ENCODE measurements at regions not wholly inside any gene's neighbourhood (a gene's known extent, or its start where the extent isn't known, plus 50 kb on each side); places are given as distances from the start of the nearest gene placed in this dataset.
"Not testable (repeated sequence)": the region's sequence is repeated elsewhere in the genome, so short reads cannot be mapped to it uniquely, and the experiment has no call there.

DNA sequence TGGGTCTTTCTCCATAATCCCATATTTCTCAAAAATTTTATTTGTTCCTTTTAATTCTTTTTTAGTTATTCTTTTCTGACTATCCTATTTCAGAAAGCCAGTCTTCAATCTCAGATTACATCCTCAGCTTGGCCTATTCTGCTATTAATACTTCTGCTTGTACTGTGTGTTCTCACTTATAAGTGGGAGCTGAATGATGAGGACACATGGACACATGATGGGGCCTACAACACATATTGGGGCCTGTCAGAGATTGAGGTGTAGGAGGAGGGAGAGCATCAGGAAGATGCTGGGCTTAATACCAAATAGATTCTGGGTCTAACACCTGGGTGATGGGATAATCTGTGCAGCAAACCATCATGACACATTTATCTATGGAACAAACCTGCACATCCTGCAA, 82.3 kb downstream of the MAGEE1 start:
- no peaks in the 10 kb centered on the region for H3K36me3 Mint-ChIP-seq (ENCODE audit: insufficient read depth in 2 of 2)
- H3K4me1 Mint-ChIP-seq (ENCODE audit: low read depth), result no peaks in the 10 kb centered on the region
- H3K27me3 Mint-ChIP-seq (ENCODE audit: low read depth), result peaks cover 14% of the 10 kb centered on the region
- no peak overlapping the region for H3K27ac Mint-ChIP-seq
- peaks cover 0 to 4% of the 10 kb centered on the region in 2 donors for H3K9me3 Mint-ChIP-seq
- no peak for DNase-seq
- H3K4me3 Mint-ChIP-seq, result no peak overlapping the region
- ATAC-seq (replicated peaks in 1 of 2), result no peak

DNA sequence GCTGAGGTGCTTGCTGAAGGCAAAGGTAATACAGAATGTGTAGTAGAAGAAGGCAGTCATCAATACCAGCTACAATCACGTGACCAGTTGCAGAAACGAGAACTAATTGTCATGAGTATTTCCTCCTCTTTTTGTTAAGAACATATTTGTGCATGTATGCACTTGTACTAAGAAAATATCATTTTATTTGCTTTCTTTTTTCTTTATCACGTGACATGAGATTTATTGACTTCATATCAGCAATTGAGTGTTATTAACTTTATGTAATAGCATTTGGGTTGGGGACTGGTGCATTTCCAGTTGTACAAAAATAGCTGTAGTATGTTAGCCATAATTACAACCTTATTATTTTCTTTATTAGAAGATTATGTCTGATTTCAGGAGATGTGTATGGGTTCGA, 90.0 kb downstream of the MAGEE1 start:
- peaks cover 0 to 9% of the 10 kb centered on the region in 2 donors for H3K9me3 Mint-ChIP-seq
- H3K4me3 Mint-ChIP-seq, result no peak overlapping the region
- ATAC-seq (replicated peaks in 1 of 2) (no peak), DNase-seq (no peak)
- no peak overlapping the region for H3K27ac Mint-ChIP-seq
- H3K36me3 Mint-ChIP-seq (ENCODE audit: insufficient read depth in 2 of 2), result no peaks in the 10 kb centered on the region
- H3K4me1 Mint-ChIP-seq (ENCODE audit: low read depth), result no peaks in the 10 kb centered on the region
- H3K27me3 Mint-ChIP-seq (ENCODE audit: low read depth), result peaks cover 4% of the 10 kb centered on the region

DNA sequence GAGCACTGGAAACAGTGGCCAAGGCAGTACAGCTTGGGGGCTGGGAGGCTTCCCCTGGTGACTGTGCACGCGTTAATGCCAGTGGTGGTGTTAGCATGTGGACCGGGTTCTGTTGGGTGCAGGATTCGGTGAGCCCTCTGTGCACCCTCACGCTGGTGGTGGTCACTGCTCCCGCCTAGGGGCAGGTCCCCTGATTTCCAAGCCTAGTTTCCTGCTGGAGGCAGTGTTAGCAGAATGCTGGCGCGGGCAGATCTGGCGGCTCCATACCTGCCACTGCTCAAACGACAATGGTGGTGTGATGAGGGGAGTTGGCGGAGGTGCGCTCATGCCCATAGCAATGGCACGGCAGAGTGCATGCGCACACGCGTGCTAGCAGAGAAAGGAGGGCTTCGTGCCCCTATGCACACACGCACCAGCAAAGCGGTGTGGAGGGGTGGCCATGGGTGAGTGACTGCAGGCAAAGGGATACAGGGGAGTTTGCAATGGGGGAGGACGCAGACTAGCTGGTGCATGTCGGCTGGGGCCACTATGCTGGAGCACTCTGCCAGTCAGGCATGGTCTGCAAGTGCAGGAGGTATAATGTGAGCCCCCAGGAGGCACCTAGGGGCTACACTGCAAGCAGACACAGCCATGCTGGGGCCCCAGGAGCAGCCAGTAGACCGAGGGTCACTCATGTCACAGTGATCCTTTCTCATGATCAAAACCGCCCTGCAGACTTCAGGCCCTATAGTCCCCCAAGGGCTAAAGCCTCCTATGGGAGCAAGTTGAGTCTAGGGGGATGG, 93.0 kb downstream of the MAGEE1 start:
- Mint-ChIP-seq H3K4me3 (no peak overlapping the region), H3K27me3 (ENCODE audit: low read depth) (peaks cover 13% of the 10 kb centered on the region), H3K27ac (no peak overlapping the region), H3K36me3 (ENCODE audit: insufficient read depth in 2 of 2) (peaks cover 5 to 6% of the 10 kb centered on the region in 2 donors), H3K4me1 (ENCODE audit: low read depth) (no peaks in the 10 kb centered on the region), H3K9me3 (peaks cover 8 to 15% of the 10 kb centered on the region in 2 donors)
- no peak for ATAC-seq (replicated peaks in 1 of 2)
- no peak for DNase-seq

GRCh38 chrX:76535675-76536074, 108.2 kb downstream of the MAGEE1 start:
- not testable (repeated sequence) for H3K9me3 Mint-ChIP-seq; H3K4me3 Mint-ChIP-seq; H3K36me3 Mint-ChIP-seq (ENCODE audit: insufficient read depth in 2 of 2); ATAC-seq (replicated peaks in 1 of 2); H3K27ac Mint-ChIP-seq; H3K4me1 Mint-ChIP-seq (ENCODE audit: low read depth); DNase-seq
- H3K27me3 Mint-ChIP-seq (ENCODE audit: low read depth), result peaks cover 25% of the 10 kb centered on the region

DNA sequence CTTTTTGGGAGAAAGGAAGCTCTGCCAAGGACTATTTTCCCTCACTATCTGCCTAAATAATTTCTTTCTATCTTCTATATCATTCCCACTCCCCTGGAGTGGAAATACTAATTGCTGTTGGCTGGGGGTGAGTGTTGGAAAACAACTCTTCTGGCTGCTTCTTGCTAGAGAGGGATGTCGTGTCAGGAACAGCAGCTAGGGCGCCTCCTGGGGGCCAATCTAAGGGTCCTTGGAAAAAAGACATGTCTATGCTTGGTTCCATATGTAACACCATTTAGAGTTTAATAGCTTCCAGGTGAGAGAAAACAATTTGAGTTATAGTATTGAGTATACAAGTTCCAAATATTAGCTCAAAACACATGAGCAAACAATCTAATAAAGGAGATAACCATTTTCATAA, 111.3 kb downstream of the MAGEE1 start:
- no peak for DNase-seq
- Mint-ChIP-seq H3K4me1 (ENCODE audit: low read depth) (no peaks in the 10 kb centered on the region), H3K27me3 (ENCODE audit: low read depth) (peaks cover 21% of the 10 kb centered on the region), H3K27ac (no peak overlapping the region), H3K36me3 (ENCODE audit: insufficient read depth in 2 of 2) (peaks cover 0 to 1% of the 10 kb centered on the region in 2 donors), H3K9me3 (peaks cover 1 to 2% of the 10 kb centered on the region in 2 donors), H3K4me3 (no peak overlapping the region)
- no peak for ATAC-seq (replicated peaks in 1 of 2)

- H3K36me3 Mint-ChIP-seq (ENCODE audit: insufficient read depth in 2 of 2); H3K4me1 Mint-ChIP-seq (ENCODE audit: low read depth); H3K4me3 Mint-ChIP-seq; H3K9me3 Mint-ChIP-seq; ATAC-seq (replicated peaks in 1 of 2); H3K27ac Mint-ChIP-seq; DNase-seq: not testable (repeated sequence)
- peaks cover 27% of the 10 kb centered on the region for H3K27me3 Mint-ChIP-seq (ENCODE audit: low read depth)
These were observed 115.9 kb downstream of the MAGEE1 start for GRCh38 chrX:76543381-76543780.

GRCh38 chrX:76550016-76550415, 122.5 kb downstream of the MAGEE1 start:
- Mint-ChIP-seq H3K27me3 (ENCODE audit: low read depth) (peaks cover 13% of the 10 kb centered on the region), H3K9me3 (peaks cover 2 to 7% of the 10 kb centered on the region in 2 donors), H3K36me3 (ENCODE audit: insufficient read depth in 2 of 2) (peaks cover 2 to 4% of the 10 kb centered on the region in 2 donors), H3K4me3 (no peak overlapping the region), H3K4me1 (ENCODE audit: low read depth) (no peaks in the 10 kb centered on the region), H3K27ac (no peak overlapping the region)
- DNase-seq, result no peak
- ATAC-seq (replicated peaks in 1 of 2), result no peak

DNA sequence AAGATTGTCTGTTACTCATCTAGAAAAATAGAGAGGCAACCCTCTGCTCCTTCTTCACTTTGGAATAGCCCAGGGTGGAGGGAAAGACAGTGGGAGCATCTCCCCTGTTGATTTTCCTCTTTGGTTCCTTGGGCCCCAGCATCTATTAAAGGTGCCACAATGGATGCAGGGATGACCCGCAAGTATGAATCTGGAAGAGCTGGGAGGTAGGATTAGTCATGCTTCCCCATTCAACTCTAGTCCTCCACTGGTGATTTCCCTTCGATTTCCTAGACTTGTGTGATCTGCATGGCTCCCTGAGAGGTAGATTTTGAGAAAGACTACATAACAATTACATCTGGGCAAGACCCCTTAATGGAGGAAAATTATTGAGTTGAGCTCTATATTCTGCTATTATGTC, 127.8 kb downstream of the MAGEE1 start:
- Mint-ChIP-seq H3K27me3 (ENCODE audit: low read depth) (no peaks in the 10 kb centered on the region), H3K4me1 (ENCODE audit: low read depth) (no peaks in the 10 kb centered on the region), H3K9me3 (peaks cover 1 to 2% of the 10 kb centered on the region in 2 donors), H3K4me3 (no peak overlapping the region), H3K27ac (no peak overlapping the region), H3K36me3 (ENCODE audit: insufficient read depth in 2 of 2) (peaks cover 2 to 6% of the 10 kb centered on the region in 2 donors)
- ATAC-seq (replicated peaks in 1 of 2) (no peak), DNase-seq (no peak)

- Mint-ChIP-seq H3K36me3 (ENCODE audit: insufficient read depth in 2 of 2) (peaks cover 2 to 10% of the 10 kb centered on the region in 2 donors), H3K4me1 (ENCODE audit: low read depth) (no peaks in the 10 kb centered on the region), H3K27me3 (ENCODE audit: low read depth) (no peaks in the 10 kb centered on the region), H3K4me3 (no peak overlapping the region), H3K27ac (no peak overlapping the region), H3K9me3 (peaks cover 1 to 2% of the 10 kb centered on the region in 2 donors)
- ATAC-seq (replicated peaks in 1 of 2) (no peak), DNase-seq (peak; percentile 17 to 18)
These were observed 128.3 kb downstream of the MAGEE1 start for GRCh38 chrX:76555816-76556215.

DNA sequence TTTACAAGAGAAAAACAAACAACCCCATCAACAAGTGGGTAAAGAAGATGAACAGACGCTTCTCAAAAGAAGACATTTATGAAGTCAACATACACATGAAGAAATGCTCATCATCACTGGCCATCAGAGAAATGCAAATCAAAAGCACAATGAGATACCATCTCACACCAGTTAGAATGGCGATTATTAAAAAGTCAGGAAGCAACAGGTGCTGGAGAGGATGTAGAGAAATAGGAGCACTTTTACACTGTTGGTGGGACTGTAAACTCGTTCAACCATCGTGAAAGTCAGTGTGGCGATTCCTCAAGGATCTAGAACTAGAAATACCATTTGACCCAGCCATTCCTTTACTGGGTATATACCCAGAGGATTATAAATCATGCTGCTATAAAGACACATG, 137.3 kb downstream of the MAGEE1 start:
- not testable (repeated sequence) for DNase-seq; ATAC-seq (replicated peaks in 1 of 2); H3K4me3 Mint-ChIP-seq; H3K27ac Mint-ChIP-seq; H3K4me1 Mint-ChIP-seq (ENCODE audit: low read depth)
- Mint-ChIP-seq H3K36me3 (ENCODE audit: insufficient read depth in 2 of 2) (peaks cover 0 to 12% of the 10 kb centered on the region in 2 donors), H3K9me3 (peaks cover 7 to 12% of the 10 kb centered on the region in 2 donors), H3K27me3 (ENCODE audit: low read depth) (peaks cover 19% of the 10 kb centered on the region)

- Mint-ChIP-seq H3K27ac (no peak overlapping the region), H3K4me3 (no peak overlapping the region), H3K4me1 (ENCODE audit: low read depth) (no peaks in the 10 kb centered on the region), H3K9me3 (peaks cover 4 to 8% of the 10 kb centered on the region in 2 donors), H3K27me3 (ENCODE audit: low read depth) (peaks cover 18% of the 10 kb centered on the region), H3K36me3 (ENCODE audit: insufficient read depth in 2 of 2) (peaks cover 1 to 6% of the 10 kb centered on the region in 2 donors)
- ATAC-seq (replicated peaks in 1 of 2) (no peak), DNase-seq (no peak)
These were observed 177.9 kb downstream of the MAGEE1 start for GRCh38 chrX:76605390-76605789.

- no peak for DNase-seq
- no peak for ATAC-seq (replicated peaks in 1 of 2)
- Mint-ChIP-seq H3K27ac (no peak overlapping the region), H3K4me3 (no peak overlapping the region), H3K36me3 (ENCODE audit: insufficient read depth in 2 of 2) (peaks cover 2 to 3% of the 10 kb centered on the region in 2 donors), H3K4me1 (ENCODE audit: low read depth) (no peaks in the 10 kb centered on the region), H3K9me3 (peaks cover 3 to 14% of the 10 kb centered on the region in 2 donors), H3K27me3 (ENCODE audit: low read depth) (peaks cover 15% of the 10 kb centered on the region)
These were observed 189.5 kb downstream of the MAGEE1 start for GRCh38 chrX:76617020-76617419.

DNA sequence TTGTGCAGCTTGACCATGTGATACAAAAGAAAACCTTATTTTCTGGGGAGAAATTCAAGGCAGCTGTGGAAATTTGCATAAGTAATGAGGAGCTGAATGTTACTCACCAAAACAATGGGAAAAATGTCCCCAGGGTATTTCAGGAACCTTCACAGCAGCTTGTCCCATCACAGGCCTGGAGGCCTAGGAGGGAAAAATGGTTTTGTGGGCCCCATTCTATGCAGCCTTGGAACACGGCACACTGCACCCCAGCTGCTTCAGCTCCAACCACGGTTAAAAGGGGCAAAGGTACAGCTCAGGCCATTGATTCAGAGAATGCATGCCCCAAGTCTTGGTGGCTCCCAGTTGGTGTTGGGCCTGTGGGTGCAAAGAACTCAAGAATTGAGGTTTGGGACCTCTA, 216.1 kb downstream of the MAGEE1 start:
- Mint-ChIP-seq H3K9me3 (peaks cover 5 to 8% of the 10 kb centered on the region in 2 donors), H3K36me3 (ENCODE audit: insufficient read depth in 2 of 2) (peaks cover 2 to 3% of the 10 kb centered on the region in 2 donors), H3K4me3 (no peak overlapping the region), H3K27me3 (ENCODE audit: low read depth) (peaks cover 10% of the 10 kb centered on the region), H3K27ac (no peak overlapping the region), H3K4me1 (ENCODE audit: low read depth) (no peaks in the 10 kb centered on the region)
- DNase-seq, result no peak
- ATAC-seq (replicated peaks in 1 of 2), result no peak

DNA sequence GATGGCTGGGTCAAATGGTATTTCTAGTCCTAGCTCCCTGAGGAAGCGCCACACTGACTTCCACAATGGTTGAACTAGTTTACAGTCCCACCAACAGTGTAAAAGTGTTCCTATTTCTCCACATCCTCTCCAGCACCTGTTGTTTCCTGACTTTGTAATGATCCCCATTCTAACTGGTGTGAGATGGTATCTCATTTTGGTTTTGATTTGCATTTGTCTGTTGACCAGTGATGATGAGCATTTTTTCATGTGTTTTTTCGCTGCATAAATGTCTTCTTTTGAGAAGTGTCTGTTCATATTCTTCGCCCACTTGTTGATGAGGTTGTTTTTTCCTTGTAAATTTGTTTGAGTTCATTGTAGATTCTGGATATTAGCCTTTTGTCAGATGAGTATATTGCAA, 223.9 kb downstream of the MAGEE1 start:
- not testable (repeated sequence) for DNase-seq; H3K36me3 Mint-ChIP-seq (ENCODE audit: insufficient read depth in 2 of 2); H3K4me1 Mint-ChIP-seq (ENCODE audit: low read depth); H3K9me3 Mint-ChIP-seq; H3K4me3 Mint-ChIP-seq; ATAC-seq (replicated peaks in 1 of 2); H3K27ac Mint-ChIP-seq
- H3K27me3 Mint-ChIP-seq (ENCODE audit: low read depth), result peaks cover 11% of the 10 kb centered on the region
